ENCODE measurements at regions not wholly inside any gene's neighbourhood (a gene's known extent, or its start where the extent isn't known, plus 50 kb on each side); places are given as distances from the start of the nearest gene placed in this dataset.

- DNase-seq (ENCODE audit: low read depth, low spot score): no peak
Measured at GRCh38 chr22:49549256-49550140, 278.2 kb downstream of the BRD1 start.

DNA sequence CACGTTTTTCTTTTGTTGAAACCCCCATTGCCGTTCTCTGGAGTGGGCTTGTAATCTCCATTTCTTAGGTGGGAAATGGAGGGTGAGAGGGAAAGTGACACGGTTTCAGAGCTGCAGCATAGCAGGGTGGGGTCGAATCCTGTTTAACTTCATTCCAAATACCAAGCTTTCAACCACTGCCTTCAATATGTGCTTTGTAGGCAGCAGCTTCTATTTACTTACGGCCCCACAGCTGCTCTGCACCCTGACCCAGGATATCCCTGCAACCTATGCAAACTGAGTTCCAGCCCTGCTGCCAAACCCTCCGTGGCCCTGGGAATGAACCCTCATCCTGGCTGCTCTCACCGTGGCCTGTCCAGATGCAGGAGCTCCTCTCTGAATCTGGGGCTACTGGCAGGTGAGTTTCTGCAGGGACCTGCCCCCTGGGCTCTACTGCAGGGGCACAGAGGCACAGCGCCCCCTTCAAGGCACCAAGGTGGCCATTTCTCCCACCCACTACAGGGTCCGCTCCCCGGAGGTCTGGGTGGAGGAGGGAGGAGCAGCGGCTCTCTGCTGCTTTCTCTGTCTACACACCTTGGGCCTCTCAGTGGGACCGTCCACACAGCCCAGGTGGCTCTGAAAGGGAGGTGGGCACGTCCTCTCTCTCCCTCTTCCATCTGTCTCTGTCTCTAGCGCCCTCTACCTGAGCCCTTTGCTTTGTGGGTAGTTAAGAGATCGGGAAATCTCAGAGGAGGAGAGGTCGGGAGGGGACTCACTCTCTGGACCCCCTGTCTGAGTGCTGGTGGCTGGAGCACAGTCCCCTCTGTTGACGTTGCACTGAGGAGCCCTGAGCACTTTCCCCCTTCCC is 279.1 kb downstream of the BRD1 start:
- DNase-seq (ENCODE audit: low read depth, low spot score): no peak

GRCh38 chr22:49547751-49548239 is 279.9 kb downstream of the BRD1 start:
- no peak for DNase-seq (ENCODE audit: low read depth, low spot score)

DNA sequence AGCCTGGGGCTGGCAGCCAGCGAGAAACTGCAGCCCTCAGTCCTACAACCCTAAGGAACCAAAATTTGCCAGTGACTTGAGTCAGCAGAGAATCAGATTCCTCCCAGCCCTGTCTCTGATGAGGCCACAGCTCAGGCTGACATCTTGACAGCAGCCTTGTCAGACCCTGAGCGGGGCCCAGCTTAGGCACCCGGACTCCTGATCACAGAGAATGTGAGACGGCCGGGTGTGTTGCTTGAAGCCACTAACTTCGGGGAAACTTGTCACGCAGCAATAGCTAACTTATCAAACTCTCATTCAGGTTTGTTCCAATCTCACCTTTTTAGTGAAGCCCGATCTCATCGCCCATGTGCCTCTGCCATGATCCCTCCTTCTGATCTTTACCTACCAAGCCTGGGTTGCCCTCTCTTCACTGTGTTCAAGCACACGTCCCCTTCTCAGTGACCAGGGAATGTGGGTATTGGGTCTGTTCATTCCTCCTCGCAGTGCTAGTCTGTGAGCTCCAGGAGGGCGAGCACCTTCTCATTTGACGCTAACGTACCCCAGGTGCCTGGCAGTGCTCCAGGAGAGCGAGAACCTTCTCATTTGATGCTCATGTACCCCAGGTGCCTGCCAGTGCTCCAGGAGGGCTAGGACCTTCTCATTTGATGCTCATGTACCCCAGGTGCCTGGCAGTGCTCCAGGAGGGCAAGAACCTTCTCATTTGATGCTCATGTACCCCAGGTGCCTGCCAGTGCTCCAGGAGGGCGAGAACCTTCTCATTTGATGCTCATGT is 280.7 kb downstream of the BRD1 start:
- DNase-seq (ENCODE audit: low read depth, low spot score): no peak

GRCh38 chr22:49545606-49546005 is 282.1 kb downstream of the BRD1 start:
- no peak for DNase-seq (ENCODE audit: low read depth, low spot score)

DNA sequence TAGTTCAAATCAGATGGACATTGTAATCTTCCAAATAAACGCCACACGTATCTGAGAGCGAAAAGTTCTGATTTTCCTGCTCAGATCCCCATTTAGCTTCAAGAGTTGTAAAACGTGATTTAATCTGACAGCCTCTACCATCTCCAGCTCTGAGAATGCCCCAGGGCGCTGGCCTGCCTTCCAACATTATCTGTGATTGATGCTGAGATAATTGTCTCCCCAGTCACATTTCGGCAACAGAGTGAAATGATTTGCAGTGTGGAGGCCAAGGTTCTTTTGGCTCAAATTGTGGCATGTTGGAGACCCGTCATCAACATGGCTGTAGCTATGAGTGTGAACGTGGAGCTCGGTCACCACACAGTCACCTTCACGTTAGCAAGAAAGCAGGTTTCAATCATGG is 283.4 kb downstream of the BRD1 start:
- DNase-seq (ENCODE audit: low read depth, low spot score): no peak

DNA sequence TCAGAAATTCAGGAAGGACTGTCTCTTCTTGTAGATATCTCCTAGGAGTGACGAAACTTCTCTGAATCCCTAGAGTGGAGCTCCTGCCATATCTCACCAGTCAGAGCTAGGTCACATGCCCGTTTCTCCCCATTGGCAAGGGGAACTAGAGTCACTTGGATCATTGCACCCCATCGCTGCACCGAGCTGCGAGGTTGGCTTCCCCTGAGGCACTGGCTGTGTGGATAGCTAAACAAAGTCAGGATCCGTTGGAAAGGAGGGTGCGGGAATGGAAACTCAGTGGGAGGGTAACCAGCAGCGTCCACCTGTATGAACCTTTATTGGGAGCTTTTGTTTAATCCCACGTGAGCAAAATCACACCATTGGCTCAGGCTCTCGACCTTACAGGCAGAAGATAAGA is 283.8 kb downstream of the BRD1 start:
- no peak for DNase-seq (ENCODE audit: low read depth, low spot score)

DNA sequence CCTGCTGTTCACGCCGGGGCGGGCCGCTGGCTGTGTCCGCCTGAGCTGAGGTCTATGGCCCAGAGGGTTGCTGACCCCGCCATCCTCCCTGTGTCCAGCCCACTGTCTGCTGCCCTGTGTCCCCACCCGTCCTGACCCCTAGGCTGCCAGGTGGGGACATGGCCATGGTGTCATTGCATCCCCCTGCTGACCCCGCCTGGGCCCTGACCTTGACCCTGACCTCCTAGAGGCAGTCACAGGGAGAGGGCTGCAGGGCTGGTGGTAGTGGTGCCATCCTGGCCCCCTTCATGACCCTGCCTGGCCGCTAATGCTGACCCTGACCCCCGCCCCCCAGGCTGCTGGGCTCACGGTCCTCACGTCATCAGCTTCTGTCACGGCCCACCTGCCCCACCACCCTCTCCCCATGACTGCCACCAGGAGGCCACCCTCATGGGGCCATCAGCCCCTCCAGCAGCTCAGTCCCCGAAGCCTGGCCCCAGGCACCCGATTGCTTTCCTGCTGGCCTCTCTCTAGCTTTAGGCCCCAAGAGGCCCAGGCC is 285.9 kb downstream of the BRD1 start:
- no peak for DNase-seq (ENCODE audit: low read depth, low spot score)

DNA sequence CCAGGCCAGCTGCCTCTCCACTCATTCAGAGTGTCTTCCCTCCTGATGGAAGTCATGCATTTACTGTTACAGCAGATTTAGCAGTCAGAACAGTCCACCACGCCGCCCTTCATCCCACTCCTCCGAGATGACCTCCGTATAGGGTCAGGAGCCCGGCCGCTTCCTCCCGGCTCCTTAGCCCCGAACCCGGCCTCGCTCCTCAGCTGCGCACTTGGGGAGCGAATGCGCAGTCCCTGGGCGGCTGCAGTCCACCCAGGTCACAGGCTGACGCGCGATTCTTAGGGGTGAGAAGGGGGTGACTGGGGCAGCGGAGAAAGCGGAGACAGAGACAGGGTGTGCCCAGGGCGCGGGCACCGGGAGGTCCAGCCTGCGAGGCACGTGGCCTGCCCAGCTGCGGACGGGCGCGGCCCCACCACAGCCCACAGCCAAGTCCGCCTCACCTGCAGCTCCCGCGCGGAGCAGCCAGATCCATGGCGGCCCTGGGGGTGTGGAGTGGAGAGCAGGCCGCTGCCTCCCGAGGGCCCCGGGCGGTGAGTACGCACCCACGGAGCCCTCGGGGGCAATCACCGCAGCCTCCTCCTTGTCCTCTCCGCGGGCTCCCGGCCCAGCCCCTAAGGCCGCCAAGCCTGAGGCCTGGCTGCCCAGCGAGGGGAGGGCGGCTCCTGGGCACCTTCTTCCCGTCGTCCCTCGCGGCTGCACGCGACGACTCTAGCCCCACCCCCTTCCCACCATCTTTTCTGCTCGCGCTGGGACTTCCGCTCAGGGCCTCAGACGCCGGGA is 286.6 kb downstream of the BRD1 start:
- no peak for DNase-seq (ENCODE audit: low read depth, low spot score)

DNA sequence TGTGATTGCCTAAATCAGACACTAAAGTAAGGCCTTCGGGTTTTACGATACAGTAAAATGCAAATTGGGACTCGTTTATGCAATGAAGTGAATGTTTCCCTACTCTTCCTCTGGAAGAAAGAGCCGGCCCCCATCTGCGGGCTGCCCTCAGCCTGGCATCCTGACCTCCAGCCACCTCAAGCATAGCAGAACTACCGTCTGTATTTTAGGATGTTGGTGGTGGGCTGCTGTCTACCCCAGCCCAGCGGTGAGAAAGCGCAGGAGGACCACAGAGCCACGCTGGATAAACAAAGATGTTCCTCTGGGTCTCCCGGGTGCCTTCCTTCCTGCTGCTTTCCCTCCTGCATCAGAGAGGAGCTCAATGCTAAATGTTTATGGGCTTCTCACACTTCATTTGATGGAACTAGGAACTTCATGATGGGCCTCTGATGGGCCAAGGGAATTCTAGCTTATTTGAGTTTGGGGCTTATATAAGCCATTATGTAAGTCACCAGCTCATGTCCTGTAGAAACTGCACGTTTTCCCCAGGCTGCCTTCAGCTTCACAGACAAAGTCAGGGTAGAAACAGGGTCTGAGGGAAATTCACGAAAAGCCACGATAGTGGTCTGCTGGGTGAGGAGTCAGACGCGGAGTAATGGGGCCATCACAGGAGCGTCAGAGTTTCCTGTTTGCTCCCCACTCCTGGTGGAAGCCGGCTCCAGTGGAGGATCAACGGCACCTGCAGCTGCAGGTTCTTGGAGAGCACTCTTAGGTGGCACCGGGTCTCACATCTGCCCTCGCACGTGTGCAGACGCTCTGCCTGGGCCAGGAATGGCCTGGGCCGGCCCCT is 287.4 kb downstream of the BRD1 start:
- DNase-seq (ENCODE audit: low read depth, low spot score): no peak

GRCh38 chr22:49538006-49538405 is 289.7 kb downstream of the BRD1 start:
- no peak for DNase-seq (ENCODE audit: low read depth, low spot score)

GRCh38 chr22:49536571-49537131 is 291.0 kb downstream of the BRD1 start:
- no peak for DNase-seq (ENCODE audit: low read depth, low spot score)

- DNase-seq (ENCODE audit: low read depth, low spot score): no peak
Measured at GRCh38 chr22:49535527-49536125, 292.0 kb downstream of the BRD1 start.

- no peak for DNase-seq (ENCODE audit: low read depth, low spot score)
Measured at GRCh38 chr22:49535126-49535525, 292.5 kb downstream of the BRD1 start.

DNA sequence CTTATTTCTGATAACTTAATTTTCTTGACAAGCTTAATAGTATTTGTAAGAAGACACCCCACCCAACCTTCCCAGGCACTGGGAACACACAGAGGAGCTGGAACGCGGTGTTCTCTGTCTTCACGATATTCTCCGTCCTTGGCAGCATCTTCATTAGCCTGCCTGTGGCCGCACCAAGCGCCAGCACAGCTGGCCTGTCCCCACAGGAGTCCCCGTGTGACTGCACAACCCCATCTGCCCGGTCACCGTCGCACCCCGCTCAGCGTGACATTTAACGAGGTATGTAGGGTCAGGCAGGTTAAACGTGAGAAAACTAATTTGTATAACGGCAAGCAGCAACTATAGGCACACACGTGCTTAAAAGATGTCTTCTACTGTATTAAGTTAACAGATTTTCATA is 293.3 kb downstream of the BRD1 start:
- DNase-seq (ENCODE audit: low read depth, low spot score): no peak

GRCh38 chr22:49533886-49534285 is 293.8 kb downstream of the BRD1 start:
- no peak for DNase-seq (ENCODE audit: low read depth, low spot score)

GRCh38 chr22:49532869-49533802 is 294.5 kb downstream of the BRD1 start:
- DNase-seq (ENCODE audit: low read depth, low spot score): no peak

DNA sequence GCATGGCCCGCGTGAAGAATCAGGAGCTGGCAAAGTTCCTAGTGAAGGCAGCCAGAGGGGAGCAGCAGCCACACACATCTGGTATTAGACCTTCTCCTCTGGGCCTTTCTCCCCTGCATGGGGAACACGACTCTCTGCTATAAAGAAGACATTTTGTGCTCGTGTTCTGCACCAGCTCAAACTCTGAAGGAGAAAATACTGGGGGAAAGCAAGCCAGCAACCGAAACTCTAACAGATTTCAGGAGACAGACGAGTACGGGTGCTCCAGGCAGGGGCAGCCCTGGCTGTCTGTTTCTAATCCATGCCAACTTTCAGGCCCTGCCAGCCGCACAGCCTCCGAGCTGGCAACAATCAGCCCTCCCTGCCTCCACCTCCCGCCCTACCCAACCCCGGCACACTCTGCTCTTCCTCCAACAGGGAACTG is 296.3 kb downstream of the BRD1 start:
- no peak for DNase-seq (ENCODE audit: low read depth, low spot score)
